H1 (cell line): ENCODE measurements at regions not wholly inside any gene's neighbourhood (a gene's known extent, or its start where the extent isn't known, plus 50 kb on each side); places are given as distances from the start of the nearest gene placed in this dataset.
"Not testable (repeated sequence)": the region's sequence is repeated elsewhere in the genome, so short reads cannot be mapped to it uniquely, and the experiment has no call there.

Experiments
- CTCF ChIA-PET: fragments of 300-600 bp; sonication (Branson Sonifier 250); formaldehyde crosslinking; loops from one replicate; lab custom pipeline; 2021; ENCODE audit not compliant: partially characterized antibody; lab: Charles Lee
- POLR2A ChIA-PET: fragments of 300-600 bp; sonication (Branson Sonifier 250); formaldehyde crosslinking; loops from one replicate; lab custom pipeline; 2021; ENCODE audit warnings: inconsistent platforms; ENCODE audit not compliant: partially characterized antibody; lab: Charles Lee
- DNase-seq, 2 experiments: peaks; one replicate each; pipeline versions ENCODE4 v3.0.0 to v3.0.0-alpha.2; 2010 to 2022; ENCODE audit warnings: low spot score in 2 of 2, low read depth in 1 of 2, mixed read lengths in 1 of 2
- FAIRE-seq: peaks from 2 replicates; lab custom pipeline; 2011; peaks lifted over from hg19 to GRCh38; lab: Jason Lieb, UNC
- H2AFZ ChIP-seq: 2 replicates; pipeline ENCODE4 v1.8.1; 2012; ENCODE audit warnings: low read length, inconsistent platforms
- H2AK5ac ChIP-seq: 2 replicates; pipeline ENCODE4 v1.6.1; 2013; ENCODE audit warnings: low read depth, low read length
- H2BK120ac ChIP-seq: replicated peaks from 2 replicates; pipeline ENCODE3; 2013; ENCODE audit warnings: low read depth, low read length, inconsistent platforms
- H2BK12ac ChIP-seq: 2 replicates; pipeline ENCODE4 v1.6.1; 2013; ENCODE audit warnings: low read depth, low read length
- H2BK15ac ChIP-seq: 2 replicates; pipeline ENCODE4 v1.6.1; 2013; ENCODE audit warnings: low read length
- H2BK20ac ChIP-seq: 2 replicates; pipeline ENCODE4 v1.6.1; 2013; ENCODE audit warnings: low read length
- H2BK5ac ChIP-seq: 2 replicates; pipeline ENCODE4 v1.6.1; 2013; ENCODE audit warnings: low read depth, low read length
- H3K14ac ChIP-seq: 2 replicates; pipeline ENCODE4 v1.6.1; 2013; ENCODE audit warnings: inconsistent platforms; ENCODE audit not compliant: insufficient read length
- H3K18ac ChIP-seq: 2 replicates; pipeline ENCODE4 v1.6.1; 2013; ENCODE audit warnings: low read length; ENCODE audit errors: extremely low read depth
- H3K23ac ChIP-seq: 2 replicates; pipeline ENCODE4 v1.6.1; 2013; ENCODE audit warnings: inconsistent platforms; ENCODE audit not compliant: insufficient read length
- H3K23me2 ChIP-seq: 2 replicates; pipeline ENCODE4 v1.6.1; 2013; ENCODE audit warnings: low read depth, low read length
- H3K27ac ChIP-seq: 2 replicates; pipeline ENCODE4 v1.6.1; 2011; ENCODE audit warnings: low read depth, low read length, inconsistent platforms
- H3K27me3 ChIP-seq, 4 experiments: replicated peaks in 1 of 4; 1 replicate in 1 of 4; 2 replicates in 3 of 4; pipeline versions ENCODE4 v1.6.1 to v1.8.1; 2011 to 2013; ENCODE audit warnings: low read length in 3 of 4, mild to moderate bottlenecking in 3 of 4, inconsistent platforms in 2 of 4, mixed read lengths in 2 of 4, moderate library complexity in 1 of 4; ENCODE audit not compliant: control insufficient read depth in 3 of 4, insufficient read depth in 3 of 4; ENCODE audit errors: extremely low read depth in 1 of 4
- H3K36me3 ChIP-seq, 4 experiments: 2 replicates each; pipeline versions ENCODE4 v1.6.1 to v1.8.1; 2011 to 2013; ENCODE audit warnings: mild to moderate bottlenecking in 4 of 4, low read length in 3 of 4, moderate library complexity in 2 of 4, control low read depth in 1 of 4, inconsistent platforms in 1 of 4; ENCODE audit not compliant: insufficient read depth in 4 of 4, control insufficient read depth in 2 of 4
- H3K4ac ChIP-seq: replicated peaks from 2 replicates; pipeline ENCODE3; 2013; ENCODE audit warnings: low read length, low read depth, mixed read lengths, inconsistent platforms; ENCODE audit not compliant: insufficient read length
- H3K4me1 ChIP-seq, 4 experiments: replicated peaks in 1 of 4; 1 replicate in 1 of 4; 2 replicates in 3 of 4; pipeline versions ENCODE4 v1.6.1 to v1.8.1; 2011 to 2013; ENCODE audit warnings: low read length in 3 of 4, inconsistent platforms in 2 of 4, mixed read lengths in 1 of 4; ENCODE audit not compliant: insufficient read depth in 4 of 4, control insufficient read depth in 3 of 4
- H3K4me2 ChIP-seq, 2 experiments: 2 replicates each; pipeline versions ENCODE4 v1.6.1 to v1.8.1; 2011 to 2013; ENCODE audit warnings: low read depth in 2 of 2, low read length in 2 of 2, control low read depth in 1 of 2, inconsistent platforms in 1 of 2, mild to moderate bottlenecking in 1 of 2; ENCODE audit not compliant: insufficient read depth in 1 of 2
- H3K4me3 ChIP-seq, 4 experiments: fragments of 200-600, 300-600 bp in 1 of 4; sonication (generic), shearing (Covaris generic), sonication (Bioruptor Twin) in 1 of 4; 2 replicates each; pipeline versions ENCODE4 v1.5.1 to v1.8.1; 2011 to 2016; ENCODE audit warnings: low read length in 4 of 4, low read depth in 3 of 4, control low read depth in 2 of 4, inconsistent platforms in 2 of 4, mild to moderate bottlenecking in 2 of 4, mixed read lengths in 1 of 4, moderate library complexity in 1 of 4; ENCODE audit not compliant: insufficient read depth in 2 of 4; ENCODE audit errors: extremely low read depth in 1 of 4
- H3K56ac ChIP-seq: replicated peaks from 2 replicates; pipeline ENCODE3; 2013; ENCODE audit warnings: low read depth, mild to moderate bottlenecking, mixed read lengths, low read length, inconsistent platforms; ENCODE audit not compliant: insufficient read length
- H3K79me1 ChIP-seq: 2 replicates; pipeline ENCODE4 v1.6.1; 2013; ENCODE audit warnings: low read depth, low read length, control low read depth
- H3K79me2 ChIP-seq, 2 experiments: 2 replicates each; pipeline versions ENCODE4 v1.6.1 to v1.8.1; 2012 to 2013; ENCODE audit warnings: low read length in 2 of 2, mild to moderate bottlenecking in 2 of 2, inconsistent platforms in 1 of 2; ENCODE audit not compliant: insufficient read depth in 2 of 2, control insufficient read depth in 1 of 2
- H3K9ac ChIP-seq, 4 experiments: replicated peaks in 1 of 4; 1 replicate in 1 of 4; 2 replicates in 3 of 4; pipeline versions ENCODE4 v1.6.1 to v1.8.1; 2011 to 2013; ENCODE audit warnings: low read depth in 3 of 4, low read length in 3 of 4, control low read depth in 2 of 4, mild to moderate bottlenecking in 2 of 4, moderate library complexity in 2 of 4, inconsistent platforms in 1 of 4; ENCODE audit errors: extremely low read depth in 1 of 4
- H3K9me3 ChIP-seq, 2 experiments: 2 replicates each; pipeline versions ENCODE4 v1.6.1 to v1.8.1; 2012 to 2013; ENCODE audit warnings: mild to moderate bottlenecking in 2 of 2, moderate library complexity in 2 of 2, control low read depth in 1 of 2, inconsistent platforms in 1 of 2, low read depth in 1 of 2, low read length in 1 of 2, mixed read lengths in 1 of 2; ENCODE audit not compliant: insufficient read depth in 2 of 2
- H4K20me1 ChIP-seq, 2 experiments: replicated peaks in 1 of 2; 2 replicates each; pipeline versions ENCODE3 to v1.8.1; 2011 to 2013; ENCODE audit warnings: inconsistent platforms in 2 of 2, low read length in 2 of 2, mild to moderate bottlenecking in 1 of 2; ENCODE audit not compliant: insufficient read depth in 2 of 2, control insufficient read depth in 1 of 2
- H4K5ac ChIP-seq: 2 replicates; pipeline ENCODE4 v1.6.1; 2013; ENCODE audit warnings: low read length, low read depth, mixed read lengths, inconsistent platforms; ENCODE audit not compliant: insufficient read length
- H4K8ac ChIP-seq: 2 replicates; pipeline ENCODE4 v1.8.0; 2013; ENCODE audit warnings: mild to moderate bottlenecking, moderate library complexity, low read length, inconsistent platforms; ENCODE audit not compliant: insufficient read depth; ENCODE audit errors: extremely low read depth
- H4K91ac ChIP-seq: replicated peaks from 2 replicates; pipeline ENCODE3; 2013; ENCODE audit warnings: low read length, mixed read lengths, inconsistent platforms; ENCODE audit not compliant: insufficient read length
- WGBS, 2 experiments: shearing (Covaris generic) in 1 of 2; methylation state at CpG; one replicate each; pipeline versions ENCODE4 v1.1.6 to v1.1.7; 2013 to 2015; ENCODE audit warnings: low lambda C conversion rate in 2 of 2, mixed read lengths in 2 of 2, inconsistent platforms in 1 of 2, low coverage in 1 of 2, missing lambda C conversion rate in 1 of 2; ENCODE audit not compliant: insufficient replicate concordance in 2 of 2, insufficient coverage in 1 of 2, insufficient read length in 1 of 2; ENCODE audit errors: extremely low coverage in 1 of 2, missing lambda C conversion rate in 1 of 2; 5-methylcytosine and 5-hydroxymethylcytosine counted together

DNA sequence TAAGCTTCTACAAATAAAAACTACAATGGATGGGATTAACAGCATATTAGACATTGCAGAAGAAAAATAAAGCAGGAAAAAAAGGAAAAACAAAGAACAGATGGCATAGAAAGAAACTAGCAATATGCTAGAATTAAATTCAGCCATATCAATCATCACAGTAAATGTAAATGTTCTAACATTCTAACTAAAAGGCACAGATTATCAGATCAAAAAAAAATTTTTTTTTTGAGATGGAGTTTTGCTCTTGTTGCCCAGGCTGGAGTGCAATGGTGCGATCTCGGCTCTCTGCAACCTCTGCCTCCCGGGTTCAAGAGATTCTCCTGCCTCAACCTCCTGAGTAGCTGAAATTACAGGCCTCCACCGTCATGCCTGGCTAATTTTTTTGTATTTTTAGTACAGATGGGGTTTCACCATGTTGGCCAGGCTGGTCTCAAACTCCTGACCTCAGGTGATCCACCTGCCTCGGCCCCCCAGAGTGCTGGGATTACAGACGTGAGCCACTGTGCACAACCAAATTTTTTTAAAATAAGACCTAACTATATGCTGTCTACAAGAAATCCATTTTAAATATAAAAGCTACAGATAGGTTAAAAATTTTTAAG is 50.7 kb upstream of the GATA2 start:
- H2BK20ac ChIP-seq, H4K20me1 ChIP-seq, H2BK15ac ChIP-seq, DNase-seq, H3K56ac ChIP-seq, H3K23ac ChIP-seq, H3K79me2 ChIP-seq, H3K23me2 ChIP-seq, H2BK120ac ChIP-seq, H3K79me1 ChIP-seq, H4K8ac ChIP-seq, H2BK12ac ChIP-seq, POLR2A ChIA-PET, H3K36me3 ChIP-seq, H2AFZ ChIP-seq, H3K4ac ChIP-seq, H3K4me2 ChIP-seq, H2AK5ac ChIP-seq, H3K18ac ChIP-seq, H3K14ac ChIP-seq, H3K9me3 ChIP-seq, H2BK5ac ChIP-seq, FAIRE-seq, H3K9ac ChIP-seq, H3K4me1 ChIP-seq, H3K27ac ChIP-seq, H4K5ac ChIP-seq, H3K4me3 ChIP-seq, H4K91ac ChIP-seq, H3K27me3 ChIP-seq: not testable (repeated sequence)
- CTCF ChIA-PET = interaction anchor here (0.6 to 1.1 kb wide), 3 partner anchors 24 to 129 kb away, joined by 3 to 4 read pairs (median 3); no protein-coding TSS in a partner anchor
- 91% methylated on average over 6 of the region's 6 CpGs; no CpG with 5 or more reads in 1 of the 2 experiments for WGBS, 2 experiments
